HG03196 (cell line): ENCODE measurements at regions not wholly inside any gene's neighbourhood (a gene's known extent, or its start where the extent isn't known, plus 50 kb on each side); places are given as distances from the start of the nearest gene placed in this dataset.
"Not testable (repeated sequence)": the region's sequence is repeated elsewhere in the genome, so short reads cannot be mapped to it uniquely, and the experiment has no call there.

Experiments used
- ATAC-seq: cut with Tn5 transposase; IDR thresholded peaks from one replicate; pipeline ENCODE4 v1.9.1; 2021; ENCODE audit not compliant: unreplicated experiment

DNA sequence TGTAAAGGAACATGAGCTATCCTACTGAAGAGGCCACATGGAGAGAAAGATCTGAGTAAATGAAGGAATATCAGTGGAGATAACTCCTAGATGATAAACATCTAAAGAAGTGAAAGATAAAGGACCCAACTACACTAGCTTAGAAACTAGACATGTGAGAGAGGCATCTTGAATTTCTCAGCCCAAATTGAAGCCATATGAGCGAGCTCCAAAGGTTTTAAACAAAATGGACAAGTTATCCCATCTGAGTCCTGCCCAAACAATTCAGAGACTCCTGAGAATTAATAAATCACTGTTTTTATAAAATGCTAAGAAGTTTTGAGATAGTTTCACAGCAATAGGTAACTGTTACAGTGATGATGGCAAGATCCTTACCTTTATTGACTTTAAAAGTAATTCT, 438.9 kb downstream of the NAV3 start:
- ATAC-seq = no peak

GRCh38 chr12:78271546-78271945, 440.9 kb downstream of the NAV3 start:
- ATAC-seq = no peak

GRCh38 chr12:78275886-78276285, 445.2 kb downstream of the NAV3 start:
- ATAC-seq = no peak

DNA sequence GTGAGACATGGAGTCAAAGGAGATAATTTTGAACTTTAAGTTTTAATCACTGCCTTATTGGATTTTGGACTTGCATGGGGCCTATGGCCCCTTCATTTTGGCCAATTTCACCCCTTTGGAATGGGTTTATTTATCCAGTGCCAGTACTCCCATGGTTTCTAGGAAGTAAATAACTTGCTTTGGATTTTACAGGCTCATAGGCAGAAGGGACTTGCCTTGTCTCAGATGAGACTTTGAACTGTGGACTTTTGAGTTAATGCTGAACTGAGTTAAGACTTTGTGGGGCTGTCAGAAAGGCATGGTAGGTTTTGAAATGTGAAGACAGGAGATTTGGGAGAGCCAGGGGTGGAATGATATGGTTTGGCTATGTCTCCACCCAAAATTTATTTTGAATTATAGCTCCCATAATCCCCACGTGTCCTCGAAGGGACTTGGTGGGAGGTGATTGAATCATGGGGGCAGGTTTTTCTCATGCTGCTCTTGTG, 448.1 kb downstream of the NAV3 start:
- ATAC-seq = no peak

- no peak for ATAC-seq
Measured at GRCh38 chr12:78279567-78279966, 448.9 kb downstream of the NAV3 start.

- not testable (repeated sequence) for ATAC-seq
Measured at GRCh38 chr12:78281102-78281501, 450.4 kb downstream of the NAV3 start.

DNA sequence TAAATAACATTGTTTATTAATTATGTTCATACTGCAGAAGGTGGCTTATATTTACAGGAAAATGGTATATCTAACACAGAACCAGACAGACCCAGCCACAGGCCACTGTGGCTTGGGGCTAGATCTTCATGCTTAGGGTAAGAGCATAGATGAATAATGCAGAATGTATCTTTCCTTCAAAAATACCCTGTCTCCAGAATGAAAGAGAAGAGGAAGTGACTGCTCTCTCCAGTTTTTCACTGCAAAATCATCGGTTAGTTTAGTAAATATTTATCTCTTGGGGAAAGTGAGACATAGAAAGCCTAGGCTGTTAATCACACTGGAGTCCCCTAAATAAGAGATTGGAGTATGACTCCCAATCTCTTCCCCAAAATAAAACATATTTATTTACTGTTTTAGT, 453.7 kb downstream of the NAV3 start:
- ATAC-seq = no peak

- ATAC-seq = no peak
Measured at GRCh38 chr12:78290606-78291345, 460.1 kb downstream of the NAV3 start.

GRCh38 chr12:78293059-78293686, 462.5 kb downstream of the NAV3 start:
- ATAC-seq = no peak

DNA sequence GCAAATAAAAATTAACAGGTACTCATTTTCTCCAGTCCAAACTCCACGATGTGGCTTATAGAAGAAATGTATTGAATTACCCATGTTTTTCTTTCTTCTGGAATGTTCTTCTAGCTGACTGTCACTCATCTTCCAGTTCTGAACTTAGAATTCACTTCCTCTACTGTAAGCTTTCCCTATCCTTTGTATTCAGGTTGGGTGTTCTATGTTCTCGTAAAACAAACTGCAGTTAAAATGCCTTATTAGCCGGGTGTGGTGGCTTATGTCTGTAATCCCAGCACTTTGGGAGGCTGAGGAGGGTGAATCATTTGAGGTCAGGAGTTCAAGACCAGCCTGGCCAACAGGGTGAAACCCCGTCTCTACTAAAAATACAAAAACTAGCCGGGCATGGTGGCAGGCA, 470.6 kb downstream of the NAV3 start:
- ATAC-seq = not testable (repeated sequence)

DNA sequence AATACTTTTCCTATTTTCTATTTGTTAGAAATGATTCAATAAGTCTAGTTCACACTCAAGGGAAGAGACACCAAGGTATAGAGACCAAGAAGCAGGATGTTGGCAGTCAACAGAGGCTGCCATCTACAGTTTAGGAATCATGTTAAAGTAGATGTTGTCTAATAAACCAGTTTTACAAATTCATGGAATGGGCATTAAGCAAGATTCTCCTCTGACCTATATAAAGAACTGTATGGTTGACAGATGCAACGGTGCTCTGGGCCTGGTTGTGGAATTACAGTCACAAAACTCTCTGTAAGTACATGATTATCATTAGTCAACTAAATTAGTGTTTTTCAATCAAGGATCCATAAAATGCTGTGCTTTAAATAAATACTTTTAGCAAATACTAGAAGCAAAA, 475.1 kb downstream of the NAV3 start:
- ATAC-seq = no peak

DNA sequence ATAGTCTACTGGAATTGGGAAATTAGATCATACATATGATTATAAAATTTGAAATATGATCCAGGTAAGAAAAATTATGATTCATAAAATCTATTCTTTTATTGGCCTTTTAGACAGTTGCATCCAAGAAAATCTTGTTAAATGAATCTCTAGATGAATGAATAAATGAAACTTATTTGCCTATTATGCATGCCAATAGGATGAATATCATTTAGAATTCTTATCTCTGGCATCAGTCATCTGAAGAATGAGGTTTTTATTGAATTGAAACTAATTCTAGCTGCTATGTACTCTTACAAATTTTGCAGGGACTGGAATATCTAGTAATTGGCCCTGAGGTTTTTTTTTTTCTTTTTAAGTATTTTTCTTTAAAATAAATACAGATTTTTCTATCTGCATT, 475.5 kb downstream of the NAV3 start:
- no peak for ATAC-seq

GRCh38 chr12:78308701-78309100, 478.0 kb downstream of the NAV3 start:
- ATAC-seq = no peak

- ATAC-seq = no peak
Measured at GRCh38 chr12:78315028-78315427, 484.3 kb downstream of the NAV3 start.

DNA sequence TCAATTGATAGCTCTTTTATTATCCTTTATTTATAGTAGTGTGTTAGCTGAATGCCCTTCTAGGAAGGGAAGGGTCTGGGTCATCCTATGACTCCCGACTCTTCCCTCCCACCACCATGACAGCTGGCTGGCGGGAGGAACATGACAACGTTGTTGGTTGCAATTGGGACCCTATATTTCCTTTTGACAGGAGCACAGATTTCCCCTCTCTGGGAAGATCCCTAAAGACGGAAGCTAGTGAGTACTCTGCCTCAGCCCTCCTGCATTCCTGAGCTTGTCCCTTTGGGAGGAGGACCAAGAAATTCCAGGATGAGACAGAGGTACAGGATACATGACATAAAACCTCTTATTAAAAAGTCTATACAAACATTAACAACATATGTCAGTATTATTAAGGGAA, 485.4 kb downstream of the NAV3 start:
- no peak for ATAC-seq

GRCh38 chr12:78316631-78317468, 486.2 kb downstream of the NAV3 start:
- ATAC-seq = no peak

- ATAC-seq = no peak
Measured at GRCh38 chr12:78321696-78322095, 491.0 kb downstream of the NAV3 start.

- no peak for ATAC-seq
Measured at GRCh38 chr12:78323226-78323625, 492.5 kb downstream of the NAV3 start.

DNA sequence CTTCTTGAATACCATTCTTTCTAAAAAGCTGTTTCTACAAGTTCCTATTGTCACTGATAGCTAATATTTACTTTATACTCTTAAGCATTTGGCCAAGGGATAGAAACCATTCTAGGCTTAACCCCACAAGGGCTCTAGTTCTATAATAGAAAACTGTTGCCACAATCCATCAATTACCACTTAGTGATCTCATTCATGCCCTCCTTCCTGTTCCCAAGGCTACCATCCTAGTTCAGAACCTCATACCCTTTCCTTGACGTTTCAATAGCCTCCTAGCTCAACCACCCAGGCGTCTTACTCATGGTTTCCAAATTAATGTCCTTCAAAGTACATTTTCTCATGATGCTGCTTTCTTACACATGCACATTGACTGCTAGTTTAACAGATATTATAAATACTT, 493.5 kb downstream of the NAV3 start:
- no peak for ATAC-seq

- ATAC-seq = no peak
Measured at GRCh38 chr12:78328524-78328923, 497.8 kb downstream of the NAV3 start.

- ATAC-seq = no peak
Measured at GRCh38 chr12:78330131-78330530, 499.4 kb downstream of the NAV3 start.

DNA sequence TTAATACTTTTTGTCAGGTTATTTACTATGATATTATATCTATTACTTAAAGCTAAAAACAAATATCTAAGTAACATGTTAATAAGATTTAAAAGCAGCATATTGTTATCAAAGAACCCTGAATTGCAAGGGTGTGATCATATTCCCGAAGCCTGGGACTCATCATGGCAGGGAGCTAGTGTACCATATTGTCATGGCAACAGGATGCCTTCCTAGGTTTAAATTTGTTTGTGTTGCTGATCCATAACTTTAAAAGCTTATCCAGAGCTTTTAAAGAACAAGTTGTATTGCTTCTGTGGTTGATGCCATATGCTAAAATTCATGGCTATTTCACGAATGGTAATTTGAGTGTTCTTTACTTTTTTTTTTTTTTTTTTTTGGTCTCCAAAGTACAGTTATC, 500.5 kb downstream of the NAV3 start:
- no peak for ATAC-seq
